GM18502 (cell line): ENCODE measurements at regions not wholly inside any gene's neighbourhood (a gene's known extent, or its start where the extent isn't known, plus 50 kb on each side); places are given as distances from the start of the nearest gene placed in this dataset.

Experiments
- ATAC-seq: cut with Tn5 transposase; IDR thresholded peaks from one replicate; pipeline ENCODE4 v1.9.1; 2021; ENCODE audit warnings: mild to moderate bottlenecking; ENCODE audit not compliant: unreplicated experiment, poor library complexity

GRCh38 chr5:50963971-50964745 lies 297.7 kb downstream of the PARP8 start:
- ATAC-seq = no peak

GRCh38 chr5:50964746-50965653 lies 298.6 kb downstream of the PARP8 start:
- no peak for ATAC-seq

DNA sequence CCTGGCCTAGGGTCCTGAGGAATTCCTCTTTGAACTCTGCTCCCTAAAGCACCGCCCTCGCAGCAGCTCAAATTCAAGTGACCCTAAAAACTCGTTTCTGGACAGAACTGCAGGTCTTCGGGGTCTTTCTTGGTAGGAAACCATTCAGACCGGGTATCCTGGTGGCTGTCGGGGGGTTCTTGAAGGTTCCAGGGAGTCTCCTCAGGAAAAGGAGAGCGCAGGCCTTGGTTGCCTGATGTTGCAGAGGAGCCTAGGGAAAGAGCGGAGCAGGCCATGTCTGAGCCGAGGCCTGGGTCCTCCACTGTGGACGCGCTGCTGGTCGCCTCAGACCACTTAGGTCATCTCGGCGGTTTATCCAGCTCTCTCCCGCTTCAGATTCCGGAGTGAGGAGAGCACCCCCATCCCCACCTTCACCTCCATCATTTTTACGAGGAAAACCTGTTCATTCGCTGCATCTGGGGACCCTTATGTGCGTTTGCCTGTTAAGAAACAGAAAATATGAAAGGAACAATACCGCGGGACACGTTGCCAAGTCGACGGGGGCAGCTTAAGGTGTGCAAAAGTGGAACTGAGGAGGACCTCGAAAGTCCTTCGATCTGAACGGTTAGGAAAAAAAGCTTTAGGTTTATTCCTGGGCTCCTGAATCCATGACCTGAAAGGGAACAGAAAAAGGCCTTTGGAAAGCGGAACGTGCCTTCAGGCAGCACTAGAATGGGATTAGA lies 299.4 kb downstream of the PARP8 start:
- no peak for ATAC-seq

DNA sequence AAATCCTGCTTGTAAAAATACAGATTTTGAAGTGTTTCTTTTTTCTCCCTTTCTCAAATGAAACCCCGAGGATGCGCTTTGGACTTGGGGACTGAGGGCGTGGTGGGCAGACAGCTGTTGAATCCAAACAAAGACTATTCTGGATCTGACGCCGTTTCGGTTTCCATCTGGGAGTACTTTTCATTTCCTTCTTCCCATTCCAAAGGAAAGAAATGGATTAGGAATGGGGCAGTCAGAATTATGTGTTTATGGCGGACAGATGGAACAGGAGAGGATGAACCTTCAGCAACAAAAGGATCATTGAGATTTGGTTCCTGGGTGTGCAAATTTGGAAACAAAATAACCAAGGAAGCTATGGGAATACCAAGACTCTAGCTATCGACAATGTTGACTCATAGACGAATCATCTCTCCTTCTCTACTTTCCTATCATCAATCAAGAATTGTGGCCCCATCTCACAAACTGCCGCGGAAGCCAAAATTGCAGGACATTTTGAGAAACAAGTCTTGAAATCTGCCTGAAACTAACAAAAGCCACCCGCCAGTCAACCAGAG lies 300.6 kb downstream of the PARP8 start:
- no peak for ATAC-seq

- ATAC-seq = no peak
Observed at GRCh38 chr5:50967563-50968355, 301.3 kb downstream of the PARP8 start.

DNA sequence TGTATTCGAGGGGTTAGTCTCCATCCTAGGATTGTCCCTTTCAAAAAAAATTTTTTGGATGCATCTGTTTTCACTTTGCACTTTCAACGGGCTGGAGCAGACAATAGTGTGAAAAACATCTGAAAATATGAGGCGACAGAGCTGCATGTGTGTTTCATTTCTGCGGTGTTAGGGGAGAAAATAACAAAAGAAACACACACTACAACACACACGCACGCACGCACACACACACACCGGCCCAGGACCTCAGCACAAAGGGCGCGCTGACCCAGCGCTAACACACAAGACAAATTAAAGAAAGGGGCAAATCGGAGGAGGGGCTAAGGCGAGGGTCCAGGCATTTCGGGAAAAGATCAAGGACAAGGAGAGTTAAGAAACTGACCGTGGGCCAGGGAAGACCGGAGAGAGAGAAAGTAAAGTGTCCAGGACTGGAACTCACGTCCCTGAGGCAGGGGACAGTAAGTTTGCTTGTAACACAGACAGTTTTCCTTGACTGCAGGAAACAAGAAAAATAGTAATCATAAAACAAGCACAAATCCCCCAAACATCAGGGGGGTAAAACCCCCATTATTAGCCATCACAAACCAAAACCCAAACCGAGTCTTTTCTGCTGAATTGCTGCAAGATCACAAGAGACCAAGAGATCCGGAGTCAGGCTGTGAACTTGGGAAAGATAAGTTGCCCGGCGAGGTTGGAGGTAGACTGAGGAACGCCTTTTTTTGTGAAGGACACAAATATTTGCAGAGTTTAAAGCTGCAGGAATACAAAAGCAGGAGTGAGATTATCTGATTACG lies 302.1 kb downstream of the PARP8 start:
- ATAC-seq = no peak

DNA sequence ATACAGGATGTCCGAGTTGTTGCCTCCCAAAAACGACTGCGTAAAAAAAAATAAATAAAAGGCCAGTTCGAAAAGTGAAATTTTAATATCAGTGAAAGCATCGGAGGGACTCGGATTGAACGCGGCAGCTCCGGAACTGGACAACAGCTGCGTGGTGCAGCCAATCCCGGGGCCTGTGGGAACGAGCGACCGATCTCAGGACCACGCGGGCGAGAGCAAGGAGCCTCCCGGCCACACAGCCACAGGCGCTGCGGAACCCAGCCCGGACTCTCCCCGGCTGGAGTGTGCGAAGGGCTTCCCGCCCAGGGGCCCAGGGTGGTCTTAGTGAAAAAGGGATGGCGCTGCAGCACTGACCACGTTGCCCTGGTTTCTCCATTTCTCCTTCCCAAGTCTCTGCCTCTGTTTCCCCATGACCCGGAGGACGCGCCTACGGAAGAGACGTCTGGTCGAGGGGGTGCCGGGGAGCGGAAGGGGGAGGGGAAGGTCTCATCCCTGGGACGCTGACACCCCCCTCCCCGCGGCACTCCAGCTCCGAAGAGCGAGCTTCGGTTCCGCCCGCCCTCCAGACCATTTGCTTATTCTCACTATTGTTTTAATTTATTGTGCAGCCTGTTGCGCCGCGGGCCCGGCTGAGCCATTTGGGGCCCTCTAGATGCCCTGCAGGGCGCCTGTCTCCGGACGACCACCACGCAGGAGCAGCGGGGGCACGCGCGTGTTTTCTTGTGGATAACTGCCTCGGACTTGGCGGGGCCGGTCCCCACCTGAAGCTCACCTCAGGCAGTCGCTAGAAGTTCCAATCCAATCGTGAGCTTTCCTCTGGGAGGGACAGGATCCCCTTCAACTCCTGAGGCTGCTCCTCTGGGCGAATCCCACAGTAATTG lies 303.0 kb downstream of the PARP8 start:
- ATAC-seq = no peak

DNA sequence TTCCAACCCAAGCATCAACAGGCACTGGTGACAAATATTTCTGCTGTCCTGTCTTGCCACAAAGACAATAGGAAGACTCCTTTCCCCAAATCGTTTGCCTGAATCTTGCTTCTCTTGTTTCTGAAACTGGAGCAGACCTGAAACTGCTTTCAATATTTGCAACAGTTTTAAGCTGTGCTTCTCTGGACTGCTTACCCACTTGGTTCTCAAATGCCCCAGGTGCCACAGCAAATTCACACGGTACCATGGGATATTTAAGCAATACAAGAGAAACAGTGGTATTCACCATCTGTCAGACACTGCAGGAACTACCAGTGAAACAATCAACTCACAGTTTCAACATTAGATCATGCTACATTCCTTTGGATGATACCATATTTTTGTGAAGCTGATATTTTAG lies 309.4 kb downstream of the PARP8 start:
- no peak for ATAC-seq

DNA sequence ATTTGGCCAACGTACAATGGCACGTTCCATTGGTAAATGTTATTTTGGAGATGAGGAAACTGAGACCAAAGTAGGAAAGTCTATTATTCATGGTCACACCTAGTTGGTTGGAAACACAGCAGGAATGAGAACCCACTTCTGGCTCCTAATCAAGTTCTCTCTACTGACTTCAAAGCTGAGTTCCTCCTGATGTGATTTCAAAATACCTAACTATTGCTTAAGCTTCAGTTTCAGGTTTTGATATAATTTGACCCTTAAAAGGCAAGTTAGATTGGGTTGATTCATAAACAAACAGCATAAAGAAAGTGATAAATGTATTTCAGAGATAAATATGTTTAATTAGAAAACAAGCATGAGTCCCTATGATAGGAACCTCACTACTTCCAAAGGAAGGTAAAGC lies 312.5 kb downstream of the PARP8 start:
- ATAC-seq = no peak

DNA sequence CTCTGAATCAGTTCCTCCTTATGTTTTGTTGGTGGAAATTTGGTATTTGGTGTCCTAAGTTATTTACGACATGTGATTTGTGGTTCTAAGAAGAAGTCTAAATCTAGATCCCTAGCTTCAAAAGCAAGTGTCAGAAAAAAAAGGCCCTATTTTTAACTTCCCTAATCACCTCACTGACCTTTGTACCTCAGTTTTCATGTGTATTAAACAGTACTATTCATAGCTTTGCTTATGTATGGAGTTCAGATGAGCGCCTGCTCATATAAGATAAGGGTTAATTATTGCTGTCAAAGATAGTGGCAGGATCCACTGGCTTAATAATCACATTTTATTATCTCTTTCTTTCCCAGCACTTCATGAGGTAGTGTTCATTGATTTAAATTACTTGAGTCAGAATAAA lies 318.2 kb downstream of the PARP8 start:
- no peak for ATAC-seq

DNA sequence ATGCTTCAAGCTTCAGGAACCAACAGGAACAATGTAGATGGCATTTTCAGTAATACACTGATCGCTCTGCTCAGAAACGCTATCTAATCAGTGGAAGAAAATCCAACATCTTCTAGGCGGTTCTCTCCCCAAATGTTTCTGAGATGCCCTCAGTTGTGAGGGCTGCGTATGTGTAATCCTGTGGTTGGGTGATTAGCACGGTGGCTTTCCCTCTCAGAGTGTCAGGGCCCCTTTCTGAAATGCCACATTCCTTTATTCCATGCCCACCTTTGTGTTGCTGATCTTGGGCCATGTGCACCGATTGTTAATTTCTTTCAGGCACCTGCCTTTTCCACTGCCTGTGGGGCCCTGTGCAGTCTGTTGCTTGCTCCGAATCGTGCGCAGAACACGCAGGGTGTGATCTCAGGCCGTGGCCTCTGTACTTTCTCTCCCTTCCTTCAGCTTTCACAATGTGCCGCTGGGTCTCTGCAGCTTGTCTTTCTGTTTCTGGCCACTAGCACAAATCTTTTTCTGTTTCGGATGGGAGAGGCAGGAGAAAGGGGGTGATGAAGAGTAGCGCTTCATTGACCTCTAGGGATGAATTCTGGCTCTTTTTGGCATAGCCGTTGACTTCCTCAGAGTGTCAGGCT lies 324.0 kb downstream of the PARP8 start:
- ATAC-seq = no peak

DNA sequence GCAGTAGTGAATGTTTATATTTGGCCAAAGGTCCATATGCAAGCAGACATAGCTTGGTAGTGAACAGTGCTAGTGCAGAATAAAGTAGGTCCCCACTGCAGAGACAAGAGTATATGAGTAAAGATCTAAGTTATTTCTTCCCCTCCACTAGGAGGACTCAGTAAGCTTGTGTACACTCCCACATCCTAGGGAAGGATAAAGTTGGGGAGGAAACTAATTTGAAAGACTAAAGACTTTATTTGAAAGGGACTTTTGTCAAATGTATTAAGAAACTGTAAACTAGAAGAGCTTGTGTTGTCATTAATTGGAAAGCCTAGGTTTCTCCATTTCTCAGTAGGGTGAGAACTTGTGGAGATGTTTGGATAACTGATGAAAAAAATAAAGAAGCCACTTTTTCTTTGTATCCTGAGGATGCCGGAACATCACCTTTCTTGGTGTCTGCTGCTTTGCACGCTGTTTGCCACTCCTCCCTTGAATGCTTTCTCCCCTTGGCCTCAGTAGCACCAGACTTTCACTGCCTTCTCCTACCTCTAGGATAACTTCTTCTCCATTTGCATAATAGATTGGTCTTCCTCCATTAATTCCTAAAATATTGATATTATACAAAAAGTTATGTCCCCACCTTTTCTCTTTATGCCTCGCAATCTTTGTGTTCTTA lies 329.0 kb downstream of the PARP8 start:
- ATAC-seq = no peak

DNA sequence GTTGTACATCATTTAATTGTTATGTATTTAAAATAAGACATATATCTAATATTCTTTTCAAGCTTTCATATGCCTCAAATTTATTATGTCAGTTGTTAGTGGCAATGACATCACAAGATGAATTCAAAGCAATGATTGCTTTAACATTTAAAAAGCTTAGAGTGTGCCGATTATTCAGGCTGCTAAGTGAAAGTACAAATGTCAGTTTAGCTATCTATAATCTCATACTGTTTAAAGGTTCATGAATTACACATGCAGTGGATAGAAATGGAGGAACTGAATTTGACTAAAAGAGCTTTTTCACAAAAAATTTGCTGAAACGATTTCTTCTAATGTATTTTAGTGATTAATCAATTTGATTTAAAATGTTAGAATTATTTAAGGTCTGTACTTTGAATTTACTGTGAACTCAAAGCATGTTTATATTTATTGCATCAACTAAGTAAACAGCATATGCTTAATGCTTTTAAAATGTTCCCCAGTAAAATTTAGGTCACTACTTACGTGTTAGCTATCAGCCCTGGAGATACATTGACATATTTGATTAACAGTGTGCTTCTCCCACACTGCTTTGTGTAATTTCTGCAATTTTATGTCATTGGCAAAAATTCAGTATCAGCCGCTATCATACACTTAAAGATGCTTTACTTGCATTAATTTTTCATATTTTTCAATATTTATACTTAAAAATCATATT lies 334.9 kb downstream of the PARP8 start:
- no peak for ATAC-seq

DNA sequence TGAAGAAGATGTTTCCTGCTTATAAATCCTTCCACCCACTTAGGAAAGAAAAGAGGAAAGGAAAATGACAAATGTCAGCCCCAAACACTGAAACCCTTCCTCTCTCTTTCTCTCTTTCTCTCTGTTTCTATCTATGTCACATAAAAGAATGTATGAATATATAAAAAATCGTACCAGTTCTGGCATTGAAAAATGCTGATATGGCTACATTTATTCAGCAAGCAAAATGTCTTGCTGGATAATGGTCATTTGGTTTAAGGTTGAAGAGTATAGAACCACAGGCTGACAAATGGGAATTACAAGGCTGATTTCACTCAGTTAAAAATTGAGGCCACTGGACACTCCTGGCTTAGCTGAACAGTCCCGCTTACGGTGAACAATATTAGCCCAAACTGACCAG lies 335.9 kb downstream of the PARP8 start:
- ATAC-seq = no peak

DNA sequence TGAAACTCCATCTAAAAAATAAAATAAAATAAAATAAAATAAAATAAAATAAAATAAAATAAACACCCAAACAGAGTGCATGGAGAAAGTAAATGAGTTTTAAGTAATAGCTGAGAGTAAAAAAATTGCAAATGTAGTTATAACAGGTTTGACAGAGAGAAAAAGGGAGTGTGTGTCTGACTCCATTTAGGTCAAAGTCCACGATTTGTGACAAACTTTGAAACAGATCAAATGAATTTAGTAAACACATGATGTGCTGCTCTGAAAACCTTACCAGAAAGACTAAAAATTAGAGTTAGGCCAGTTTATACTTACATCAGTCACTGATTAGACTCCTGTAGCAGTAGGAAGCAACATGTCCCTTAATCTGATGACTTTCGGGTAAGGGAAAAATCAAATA lies 346.6 kb downstream of the PARP8 start:
- no peak for ATAC-seq

- no peak for ATAC-seq
Observed at GRCh38 chr5:51018423-51018822, 352.0 kb downstream of the PARP8 start.

DNA sequence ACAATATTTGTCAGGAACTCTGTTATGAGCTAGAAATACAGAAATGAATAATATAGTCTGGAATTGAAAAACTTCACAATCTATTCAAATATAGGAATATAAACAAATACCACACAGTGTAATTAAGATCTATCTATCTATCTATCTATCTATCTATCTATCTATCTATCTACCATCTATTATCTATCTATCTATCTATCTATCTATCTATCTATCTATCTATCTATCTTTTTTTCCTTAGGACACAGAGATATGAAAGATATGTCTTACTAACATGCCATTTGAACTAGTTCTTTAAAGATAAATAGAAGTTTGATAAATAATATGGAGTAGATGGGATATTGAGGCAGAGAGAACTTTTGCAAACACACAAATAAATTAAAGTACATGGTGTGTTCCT lies 357.8 kb downstream of the PARP8 start:
- no peak for ATAC-seq
